ENCODE measurements at regions not wholly inside any gene's neighbourhood (a gene's known extent, or its start where the extent isn't known, plus 50 kb on each side); places are given as distances from the start of the nearest gene placed in this dataset.

DNA sequence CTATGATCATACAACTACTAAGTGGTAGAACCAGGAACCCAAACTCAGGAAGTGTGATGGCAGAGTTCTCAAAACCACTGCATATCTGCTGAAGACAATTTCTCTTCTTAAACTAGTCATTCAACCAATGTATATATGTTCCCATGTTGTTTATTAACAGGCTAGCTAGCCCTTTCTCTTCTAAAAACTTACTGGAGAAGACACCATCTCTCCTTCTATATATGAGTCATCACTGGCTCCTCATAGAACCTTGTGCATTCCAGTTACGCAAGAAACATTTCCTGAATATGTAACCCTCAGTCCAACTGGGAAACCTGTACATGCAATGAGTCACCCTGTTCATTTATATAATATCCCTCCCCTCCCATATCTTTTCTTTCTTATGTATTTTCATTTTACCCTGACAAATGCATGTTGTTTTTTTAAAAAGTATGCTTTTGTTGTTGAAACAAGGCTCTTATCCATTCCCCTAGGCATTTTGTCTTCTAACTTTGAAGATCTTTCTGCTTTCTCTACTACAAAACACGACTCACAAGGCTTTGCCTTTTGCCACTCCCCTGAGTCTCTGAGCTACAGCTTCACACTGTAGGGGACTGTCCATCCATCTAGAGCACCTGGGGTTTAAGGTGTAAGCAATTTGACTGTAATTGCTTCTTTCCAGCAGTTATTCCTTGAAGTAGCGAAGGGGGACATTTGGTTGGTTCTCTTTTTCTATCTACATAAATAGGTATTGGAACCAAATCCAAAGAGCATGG lies 119.5 kb downstream of the ANXA1 start:
- Mint-ChIP-seq H3K27me3 (ENCODE audit: insufficient read depth) (peaks cover 3% of the 10 kb centered on the region; the same call in 1 of the 2 replicates), H3K27ac (no peak overlapping the region), H3K36me3 (ENCODE audit: low read depth) (no peaks in the 10 kb centered on the region), H3K9me3 (no peaks in the 10 kb centered on the region), H3K4me3 (no peak overlapping the region), H3K4me1 (ENCODE audit: low read depth) (peaks cover 12% of the 10 kb centered on the region)
- DNase-seq, result peak; percentile 74
- TF ChIP-seq, protein P1, sequence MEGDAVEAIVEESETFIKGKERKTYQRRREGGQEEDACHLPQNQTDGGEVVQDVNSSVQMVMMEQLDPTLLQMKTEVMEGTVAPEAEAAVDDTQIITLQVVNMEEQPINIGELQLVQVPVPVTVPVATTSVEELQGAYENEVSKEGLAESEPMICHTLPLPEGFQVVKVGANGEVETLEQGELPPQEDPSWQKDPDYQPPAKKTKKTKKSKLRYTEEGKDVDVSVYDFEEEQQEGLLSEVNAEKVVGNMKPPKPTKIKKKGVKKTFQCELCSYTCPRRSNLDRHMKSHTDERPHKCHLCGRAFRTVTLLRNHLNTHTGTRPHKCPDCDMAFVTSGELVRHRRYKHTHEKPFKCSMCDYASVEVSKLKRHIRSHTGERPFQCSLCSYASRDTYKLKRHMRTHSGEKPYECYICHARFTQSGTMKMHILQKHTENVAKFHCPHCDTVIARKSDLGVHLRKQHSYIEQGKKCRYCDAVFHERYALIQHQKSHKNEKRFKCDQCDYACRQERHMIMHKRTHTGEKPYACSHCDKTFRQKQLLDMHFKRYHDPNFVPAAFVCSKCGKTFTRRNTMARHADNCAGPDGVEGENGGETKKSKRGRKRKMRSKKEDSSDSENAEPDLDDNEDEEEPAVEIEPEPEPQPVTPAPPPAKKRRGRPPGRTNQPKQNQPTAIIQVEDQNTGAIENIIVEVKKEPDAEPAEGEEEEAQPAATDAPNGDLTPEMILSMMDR (IDR thresholded peaks at IDR 0.05), result no peak

DNA sequence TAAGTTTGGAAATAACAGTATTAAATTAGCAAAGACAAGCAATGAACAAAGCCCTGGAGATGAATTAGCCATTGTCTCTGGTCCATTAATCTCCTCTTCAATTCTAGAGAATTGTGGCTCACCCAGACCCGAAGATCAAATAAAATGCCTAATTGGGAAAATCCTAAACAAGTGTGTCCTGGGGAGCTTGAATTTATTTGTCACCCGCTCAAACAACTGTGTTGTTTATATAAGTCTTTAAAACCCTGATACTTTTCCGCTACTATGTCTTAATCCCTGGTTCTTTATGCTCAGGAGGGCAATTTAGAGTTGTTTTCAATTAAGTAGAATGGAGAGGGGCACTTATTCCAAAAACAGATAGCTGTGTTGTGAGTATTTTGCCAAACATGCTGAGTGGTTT lies 128.4 kb downstream of the ANXA1 start:
- Mint-ChIP-seq H3K36me3 (ENCODE audit: low read depth) (no peaks in the 10 kb centered on the region), H3K27me3 (ENCODE audit: insufficient read depth) (no peaks in the 10 kb centered on the region), H3K4me3 (no peak overlapping the region), H3K9me3 (no peaks in the 10 kb centered on the region), H3K4me1 (ENCODE audit: low read depth) (no peaks in the 10 kb centered on the region), H3K27ac (no peak overlapping the region)
- DNase-seq, result no peak
- TF ChIP-seq, protein P1 (IDR thresholded peaks at IDR 0.05), result no peak

DNA sequence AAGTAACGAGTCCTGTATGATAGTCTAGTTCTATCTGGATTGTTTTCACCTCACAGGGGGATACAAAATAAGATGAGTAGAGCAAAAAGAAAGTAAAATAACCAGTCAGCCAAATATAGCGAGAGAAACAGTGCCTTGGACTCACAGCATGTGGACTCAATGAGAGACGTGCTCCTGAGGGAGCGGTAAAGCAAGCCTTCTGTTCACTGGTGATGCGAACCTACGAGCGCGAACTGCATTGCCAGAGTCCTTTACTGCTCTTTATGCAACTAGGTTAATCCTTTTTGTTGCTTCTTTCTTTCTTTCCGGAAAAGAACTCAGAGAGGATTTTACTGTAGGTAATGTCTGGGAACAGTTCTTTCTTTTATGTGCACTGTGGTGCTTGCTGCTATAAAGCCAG lies 132.7 kb downstream of the ANXA1 start:
- Mint-ChIP-seq H3K27me3 (ENCODE audit: insufficient read depth) (no peaks in the 10 kb centered on the region), H3K9me3 (no peaks in the 10 kb centered on the region), H3K4me3 (no peak overlapping the region), H3K36me3 (ENCODE audit: low read depth) (no peaks in the 10 kb centered on the region), H3K4me1 (ENCODE audit: low read depth) (no peaks in the 10 kb centered on the region), H3K27ac (no peak overlapping the region)
- TF ChIP-seq, protein P1 (IDR thresholded peaks at IDR 0.05), result no peak
- DNase-seq, result no peak

DNA sequence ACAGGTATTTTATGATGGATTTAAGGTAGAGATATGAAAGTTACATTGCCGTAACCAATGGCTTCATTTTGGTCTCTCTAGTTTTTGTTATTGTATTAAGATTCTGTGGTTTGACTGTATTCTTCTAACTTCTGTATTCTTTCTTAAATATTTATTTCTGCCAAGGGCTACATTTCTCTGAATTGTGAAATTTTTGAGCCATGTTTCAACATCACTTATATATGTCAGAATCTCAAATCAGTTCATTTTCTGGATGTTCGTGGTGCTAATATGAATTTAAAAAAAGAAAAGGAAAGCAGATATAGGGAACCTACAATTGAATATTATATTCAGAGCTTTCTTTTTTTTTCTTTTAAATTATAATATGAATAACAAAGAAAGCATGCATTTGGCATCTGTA lies 142.7 kb downstream of the ANXA1 start:
- no peak overlapping the region for H3K27ac Mint-ChIP-seq
- TF ChIP-seq, protein P1 (IDR thresholded peaks at IDR 0.05), result no peak
- H3K36me3 Mint-ChIP-seq (ENCODE audit: low read depth), result no peaks in the 10 kb centered on the region
- H3K9me3 Mint-ChIP-seq, result peaks cover 5% of the 10 kb centered on the region; the same call in 1 of the 2 replicates
- H3K4me3 Mint-ChIP-seq, result no peak overlapping the region
- no peaks in the 10 kb centered on the region for H3K27me3 Mint-ChIP-seq (ENCODE audit: insufficient read depth)
- H3K4me1 Mint-ChIP-seq (ENCODE audit: low read depth), result no peaks in the 10 kb centered on the region
- DNase-seq, result no peak

DNA sequence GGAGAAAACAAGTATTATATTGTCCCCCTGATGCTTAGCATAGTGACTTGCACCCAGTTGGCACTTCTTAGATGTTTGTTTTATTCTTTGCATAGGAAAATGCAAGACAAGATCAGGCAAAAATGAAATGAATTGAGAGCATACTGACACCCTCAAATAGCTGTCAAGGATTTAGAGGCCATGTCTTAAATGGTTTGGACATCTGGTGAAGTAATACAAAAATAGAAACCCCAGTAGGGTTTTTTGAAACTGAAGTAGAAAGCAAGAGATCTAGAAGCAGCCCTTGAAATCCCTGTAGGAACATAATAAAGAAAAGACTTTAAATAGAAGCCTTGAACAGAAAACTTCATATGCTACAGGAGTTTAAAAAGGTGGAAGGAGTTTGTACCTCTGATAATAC lies 174.3 kb downstream of the ANXA1 start:
- Mint-ChIP-seq H3K36me3 (ENCODE audit: low read depth) (no peaks in the 10 kb centered on the region), H3K27me3 (ENCODE audit: insufficient read depth) (no peaks in the 10 kb centered on the region), H3K4me1 (ENCODE audit: low read depth) (no peaks in the 10 kb centered on the region), H3K4me3 (no peak overlapping the region), H3K9me3 (no peaks in the 10 kb centered on the region; the same call in 1 of the 2 replicates), H3K27ac (no peak overlapping the region)
- TF ChIP-seq, protein P1 (IDR thresholded peaks at IDR 0.05), result no peak
- no peak for DNase-seq
